ENCODE measurements at regions not wholly inside any gene's neighbourhood (a gene's known extent, or its start where the extent isn't known, plus 50 kb on each side); places are given as distances from the start of the nearest gene placed in this dataset.

DNA sequence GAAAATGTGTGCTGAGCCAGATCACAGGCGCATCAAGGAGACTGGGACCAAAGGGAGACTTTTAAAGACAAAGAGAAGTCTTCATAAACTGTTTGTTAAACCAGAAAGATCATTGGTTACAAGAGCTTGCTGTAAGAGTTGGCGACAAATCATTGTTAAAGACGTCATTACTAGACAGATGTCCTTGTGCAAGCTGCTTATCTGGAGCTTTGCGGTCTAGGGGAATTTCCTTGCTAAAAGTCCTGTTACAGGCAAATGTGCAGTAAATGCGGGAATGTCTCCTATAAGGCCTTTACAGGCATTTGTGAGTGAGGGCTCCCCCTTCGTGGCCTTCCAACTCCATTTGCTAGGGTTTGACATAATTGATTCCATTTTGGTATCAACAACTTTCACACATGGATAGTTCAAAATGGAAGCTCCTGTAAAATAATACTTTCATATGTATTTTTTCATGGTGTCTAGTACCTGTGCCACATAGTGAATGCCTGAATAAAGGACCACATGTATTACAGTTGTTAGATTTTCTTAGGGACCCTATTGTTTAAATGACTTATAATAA lies 362.4 kb downstream of the UTRN start:
- TF ChIP-seq, protein P1, sequence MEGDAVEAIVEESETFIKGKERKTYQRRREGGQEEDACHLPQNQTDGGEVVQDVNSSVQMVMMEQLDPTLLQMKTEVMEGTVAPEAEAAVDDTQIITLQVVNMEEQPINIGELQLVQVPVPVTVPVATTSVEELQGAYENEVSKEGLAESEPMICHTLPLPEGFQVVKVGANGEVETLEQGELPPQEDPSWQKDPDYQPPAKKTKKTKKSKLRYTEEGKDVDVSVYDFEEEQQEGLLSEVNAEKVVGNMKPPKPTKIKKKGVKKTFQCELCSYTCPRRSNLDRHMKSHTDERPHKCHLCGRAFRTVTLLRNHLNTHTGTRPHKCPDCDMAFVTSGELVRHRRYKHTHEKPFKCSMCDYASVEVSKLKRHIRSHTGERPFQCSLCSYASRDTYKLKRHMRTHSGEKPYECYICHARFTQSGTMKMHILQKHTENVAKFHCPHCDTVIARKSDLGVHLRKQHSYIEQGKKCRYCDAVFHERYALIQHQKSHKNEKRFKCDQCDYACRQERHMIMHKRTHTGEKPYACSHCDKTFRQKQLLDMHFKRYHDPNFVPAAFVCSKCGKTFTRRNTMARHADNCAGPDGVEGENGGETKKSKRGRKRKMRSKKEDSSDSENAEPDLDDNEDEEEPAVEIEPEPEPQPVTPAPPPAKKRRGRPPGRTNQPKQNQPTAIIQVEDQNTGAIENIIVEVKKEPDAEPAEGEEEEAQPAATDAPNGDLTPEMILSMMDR (IDR thresholded peaks at IDR 0.05; ENCODE audit: low read depth, low read length, poor library complexity, severe bottlenecking): no peak
- no peak for TF ChIP-seq EZH2phosphoT487 (IDR thresholded peaks at IDR 0.05; ENCODE audit: borderline replicate concordance, low read length)
- H3K4me3 ChIP-seq (ENCODE audit: low read length): no peak overlapping the region
- no peaks in the 10 kb centered on the region for H3K36me3 ChIP-seq (ENCODE audit: control insufficient read depth, low read length)
- H3K9me3 ChIP-seq (ENCODE audit: control insufficient read depth, insufficient read depth, low read length): no peaks in the 10 kb centered on the region
- H3K79me2 ChIP-seq (ENCODE audit: control insufficient read depth, low read length): no peaks in the 10 kb centered on the region
- no peaks in the 10 kb centered on the region for H3K4me1 ChIP-seq (ENCODE audit: control insufficient read depth, low read length)
- H3K4me2 ChIP-seq (ENCODE audit: low read length): no peak overlapping the region
- no peaks in the 10 kb centered on the region for H3F3A ChIP-seq (ENCODE audit: control insufficient read depth, insufficient read depth)
- no peaks in the 10 kb centered on the region for H3K27me3 ChIP-seq (ENCODE audit: control insufficient read depth, low read length)
- no peaks in the 10 kb centered on the region for H3K9me2 ChIP-seq (replicated peaks; ENCODE audit: control insufficient read depth, low read length)
- H4K20me1 ChIP-seq (ENCODE audit: control insufficient read depth, insufficient read depth, low read depth, low read length): no peaks in the 10 kb centered on the region
- H3K27ac ChIP-seq (ENCODE audit: low read depth, low read length): no peak overlapping the region

DNA sequence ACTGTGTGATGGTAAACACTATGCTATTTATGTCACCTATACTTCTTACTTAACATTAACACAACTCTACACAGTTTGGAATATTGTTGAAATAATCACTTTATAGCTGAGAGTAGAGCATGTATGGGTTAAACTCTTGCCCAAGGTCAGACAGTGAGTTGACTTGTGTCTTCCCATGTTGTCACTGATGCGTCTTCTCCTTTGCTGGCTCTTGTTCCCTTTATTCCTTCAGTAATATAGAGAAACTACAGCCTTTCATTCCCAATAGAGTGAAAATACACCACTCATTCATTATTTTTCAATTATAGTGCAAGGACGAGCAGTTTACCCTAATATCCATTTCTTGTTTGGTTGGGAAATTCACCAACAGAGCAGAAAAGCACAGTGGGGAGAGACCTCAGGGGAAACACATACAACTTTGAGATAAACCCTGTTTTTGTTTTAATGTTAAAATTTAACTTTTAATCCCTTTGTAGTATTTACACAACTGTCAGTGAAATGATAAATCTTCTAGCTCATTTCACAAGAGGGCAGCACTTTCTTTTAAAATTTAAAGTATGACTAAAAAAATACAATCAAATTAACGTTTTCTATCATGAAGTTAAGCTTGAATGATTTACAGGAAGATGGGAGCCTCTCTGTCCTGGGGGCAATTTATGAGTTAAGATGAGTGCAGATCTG lies 363.0 kb downstream of the UTRN start:
- no peaks in the 10 kb centered on the region for H3F3A ChIP-seq (ENCODE audit: control insufficient read depth, insufficient read depth)
- no peak overlapping the region for H3K27ac ChIP-seq (ENCODE audit: low read depth, low read length)
- H3K4me1 ChIP-seq (ENCODE audit: control insufficient read depth, low read length): no peaks in the 10 kb centered on the region
- TF ChIP-seq EZH2phosphoT487 (IDR thresholded peaks at IDR 0.05; ENCODE audit: borderline replicate concordance, low read length): no peak
- TF ChIP-seq, protein P1 (IDR thresholded peaks at IDR 0.05; ENCODE audit: low read depth, low read length, poor library complexity, severe bottlenecking): no peak
- no peaks in the 10 kb centered on the region for H3K9me3 ChIP-seq (ENCODE audit: control insufficient read depth, insufficient read depth, low read length)
- H3K4me3 ChIP-seq (ENCODE audit: low read length): no peak overlapping the region
- H3K79me2 ChIP-seq (ENCODE audit: control insufficient read depth, low read length): no peaks in the 10 kb centered on the region
- no peaks in the 10 kb centered on the region for H3K27me3 ChIP-seq (ENCODE audit: control insufficient read depth, low read length)
- H3K4me2 ChIP-seq (ENCODE audit: low read length): no peak overlapping the region
- H4K20me1 ChIP-seq (ENCODE audit: control insufficient read depth, insufficient read depth, low read depth, low read length): no peaks in the 10 kb centered on the region
- H3K9me2 ChIP-seq (replicated peaks; ENCODE audit: control insufficient read depth, low read length): no peaks in the 10 kb centered on the region
- no peaks in the 10 kb centered on the region for H3K36me3 ChIP-seq (ENCODE audit: control insufficient read depth, low read length)

- TF ChIP-seq, protein P1 (IDR thresholded peaks at IDR 0.05; ENCODE audit: low read depth, low read length, poor library complexity, severe bottlenecking): no peak
- no peak for TF ChIP-seq EZH2phosphoT487 (IDR thresholded peaks at IDR 0.05; ENCODE audit: borderline replicate concordance, low read length)
- Histone ChIP-seq H4K20me1 (ENCODE audit: control insufficient read depth, insufficient read depth, low read depth, low read length) (no peaks in the 10 kb centered on the region), H3K4me2 (ENCODE audit: low read length) (no peak overlapping the region), H3F3A (ENCODE audit: control insufficient read depth, insufficient read depth) (no peaks in the 10 kb centered on the region), H3K9me2 (replicated peaks; ENCODE audit: control insufficient read depth, low read length) (no peaks in the 10 kb centered on the region), H3K36me3 (ENCODE audit: control insufficient read depth, low read length) (no peaks in the 10 kb centered on the region), H3K27ac (ENCODE audit: low read depth, low read length) (no peak overlapping the region), H3K4me1 (ENCODE audit: control insufficient read depth, low read length) (no peaks in the 10 kb centered on the region), H3K4me3 (ENCODE audit: low read length) (no peak overlapping the region), H3K9me3 (ENCODE audit: control insufficient read depth, insufficient read depth, low read length) (no peaks in the 10 kb centered on the region), H3K27me3 (ENCODE audit: control insufficient read depth, low read length) (no peaks in the 10 kb centered on the region), H3K79me2 (ENCODE audit: control insufficient read depth, low read length) (no peaks in the 10 kb centered on the region)
Observed at GRCh38 chr6:144649085-144649484, 363.9 kb downstream of the UTRN start.
